Small intestine (tissue), 7 donors: ENCODE measurements at regions not wholly inside any gene's neighbourhood (a gene's known extent, or its start where the extent isn't known, plus 50 kb on each side); places are given as distances from the start of the nearest gene placed in this dataset.
"Not testable (repeated sequence)": the region's sequence is repeated elsewhere in the genome, so short reads cannot be mapped to it uniquely, and the experiment has no call there.

Experiments used
- DNase-seq, 2 donors: peaks; one replicate each; pipeline versions ENCODE4 v3.0.0 to v3.0.0-alpha.2; 2013
- FAIRE-seq: peaks from 2 replicates; lab custom pipeline; 2012; peaks lifted over from hg19 to GRCh38; lab: Jason Lieb, UNC
- H3K27ac ChIP-seq, 3 donors: one replicate each; pipeline ENCODE4 v1.5.1; 2013; ENCODE audit warnings: low read length in 2 of 3, mild to moderate bottlenecking in 2 of 3, control low read depth in 1 of 3, inconsistent platforms in 1 of 3, low read depth in 1 of 3, moderate library complexity in 1 of 3
- H3K27me3 ChIP-seq, 3 donors: one replicate each; pipeline ENCODE4 v1.6.1; 2013; ENCODE audit warnings: low read length in 3 of 3, inconsistent platforms in 1 of 3; ENCODE audit not compliant: control insufficient read depth in 3 of 3, insufficient read depth in 3 of 3
- H3K36me3 ChIP-seq, 3 donors: one replicate each; pipeline ENCODE4 v1.6.1; 2013; ENCODE audit warnings: low read length in 3 of 3, inconsistent platforms in 1 of 3, low read depth in 1 of 3, mild to moderate bottlenecking in 1 of 3, moderate library complexity in 1 of 3; ENCODE audit not compliant: control insufficient read depth in 3 of 3, insufficient read depth in 2 of 3
- H3K4me1 ChIP-seq, 3 donors: one replicate each; pipeline ENCODE4 v1.6.1; 2013; ENCODE audit warnings: low read length in 2 of 3, inconsistent platforms in 1 of 3, low read depth in 1 of 3, mild to moderate bottlenecking in 1 of 3, moderate library complexity in 1 of 3; ENCODE audit not compliant: control insufficient read depth in 3 of 3, insufficient read depth in 2 of 3
- H3K4me3 ChIP-seq, 3 donors: one replicate each; pipeline ENCODE4 v1.5.1; 2013; ENCODE audit warnings: low read length in 3 of 3, control low read depth in 1 of 3, inconsistent platforms in 1 of 3, low read depth in 1 of 3, mild to moderate bottlenecking in 1 of 3, moderate library complexity in 1 of 3
- H3K9me3 ChIP-seq, 2 donors: one replicate each; pipeline ENCODE4 v1.6.1; 2013; ENCODE audit warnings: low read depth in 1 of 2, low read length in 1 of 2; ENCODE audit not compliant: control insufficient read depth in 2 of 2, insufficient read depth in 1 of 2
- WGBS, 3 donors: extraction: QIAGEN DNeasy Blood & Tissue Kit; methylation state at CpG; one replicate each; pipeline ENCODE4 v1.1.7; 2013; 5-methylcytosine and 5-hydroxymethylcytosine counted together
- donor health status: healthy with polysubstance abuse.
- donor health status: control.
- donor health status: control.
- donor health status: Bipolar disorder and iron deficiency.
- donor health status: healthy.

GRCh38 chr10:30171601-30172000 is 112.2 kb upstream of the JCAD start:
- DNase-seq (no peak), FAIRE-seq (no peak)
- Histone ChIP-seq H3K9me3 (no peaks in the 10 kb centered on the region), H3K4me3 (no peak overlapping the region), H3K27ac (no peak overlapping the region), H3K4me1 (no peaks in the 10 kb centered on the region), H3K36me3 (no peaks in the 10 kb centered on the region), H3K27me3 (no peaks in the 10 kb centered on the region)
- WGBS, 3 donors, result 56 to 72% (median 63%) methylated on average over 4 of the region's 4 CpGs

DNA sequence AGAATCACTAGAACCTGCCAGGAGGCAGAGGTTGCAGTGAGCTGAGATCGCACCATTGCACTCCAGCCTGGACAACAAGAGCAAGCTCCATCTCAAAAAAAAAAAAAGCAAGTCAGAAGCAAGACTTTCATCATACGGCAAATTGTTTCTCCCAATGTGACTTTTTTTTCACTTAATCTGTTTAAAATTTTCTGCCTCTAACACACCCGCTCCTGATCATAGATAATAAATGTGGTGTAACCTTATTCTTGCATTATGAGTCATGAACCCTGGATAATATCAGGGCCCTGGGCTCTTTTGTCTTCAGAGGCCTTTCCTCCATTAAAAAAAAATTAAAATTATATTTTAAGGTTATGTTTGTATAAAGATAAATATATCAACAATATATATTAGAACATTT is 111.4 kb upstream of the JCAD start:
- WGBS, 3 donors, result 59 to 72% (median 60%) methylated on average over 3 of the region's 3 CpGs
- FAIRE-seq (no peak), DNase-seq (no peak)
- no peak overlapping the region for H3K4me3 ChIP-seq
- H3K4me1 ChIP-seq, result no peaks in the 10 kb centered on the region
- H3K36me3 ChIP-seq, result no peaks in the 10 kb centered on the region
- H3K27me3 ChIP-seq, result no peaks in the 10 kb centered on the region
- no peak overlapping the region for H3K27ac ChIP-seq
- no peaks in the 10 kb centered on the region for H3K9me3 ChIP-seq

GRCh38 chr10:30170146-30170545 is 110.8 kb upstream of the JCAD start:
- Histone ChIP-seq H3K4me3 (no peak overlapping the region), H3K4me1 (no peaks in the 10 kb centered on the region), H3K36me3 (no peaks in the 10 kb centered on the region), H3K27me3 (no peaks in the 10 kb centered on the region), H3K27ac (no peak overlapping the region), H3K9me3 (no peaks in the 10 kb centered on the region)
- no peak for FAIRE-seq
- 89 to 96% (median 89%) methylated on average over 3 of the region's 3 CpGs for WGBS, 3 donors
- no peak for DNase-seq

GRCh38 chr10:30169342-30169741 is 110.0 kb upstream of the JCAD start:
- H3K27me3 ChIP-seq, result no peaks in the 10 kb centered on the region
- no peaks in the 10 kb centered on the region for H3K9me3 ChIP-seq
- DNase-seq (no peak), FAIRE-seq (no peak)
- H3K36me3 ChIP-seq, result no peaks in the 10 kb centered on the region
- H3K4me1 ChIP-seq, result no peaks in the 10 kb centered on the region
- no peak overlapping the region for H3K4me3 ChIP-seq
- no peak overlapping the region for H3K27ac ChIP-seq
- WGBS, 3 donors, result 88 to 95% (median 94%) methylated on average over 3 of the region's 3 CpGs

DNA sequence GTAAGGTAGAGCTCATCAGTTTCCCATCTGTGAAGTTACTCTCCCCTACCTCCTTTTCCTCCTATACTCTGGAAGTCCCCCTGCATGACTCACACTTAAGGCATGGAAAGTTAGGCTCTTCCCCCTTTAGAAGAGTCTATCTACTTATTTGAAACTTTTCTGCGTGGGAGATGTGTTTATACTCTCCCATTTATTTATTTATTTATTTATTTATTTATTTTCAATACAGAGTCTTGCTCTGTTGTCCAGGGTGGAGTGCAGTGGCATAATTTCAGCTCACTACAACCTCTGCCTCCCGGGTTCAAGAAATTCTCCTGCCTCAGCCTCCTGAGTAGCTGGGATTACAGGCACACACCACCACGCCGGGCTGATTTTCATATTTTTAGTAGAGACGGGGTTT is 107.5 kb upstream of the JCAD start:
- no peak for FAIRE-seq
- Histone ChIP-seq H3K9me3 (no peaks in the 10 kb centered on the region), H3K4me1 (no peaks in the 10 kb centered on the region), H3K27ac (no peak overlapping the region), H3K27me3 (no peaks in the 10 kb centered on the region), H3K36me3 (no peaks in the 10 kb centered on the region), H3K4me3 (no peak overlapping the region)
- WGBS, 3 donors, result 92 to 94% (median 94%) methylated on average over 5 of the region's 5 CpGs
- no peak for DNase-seq

DNA sequence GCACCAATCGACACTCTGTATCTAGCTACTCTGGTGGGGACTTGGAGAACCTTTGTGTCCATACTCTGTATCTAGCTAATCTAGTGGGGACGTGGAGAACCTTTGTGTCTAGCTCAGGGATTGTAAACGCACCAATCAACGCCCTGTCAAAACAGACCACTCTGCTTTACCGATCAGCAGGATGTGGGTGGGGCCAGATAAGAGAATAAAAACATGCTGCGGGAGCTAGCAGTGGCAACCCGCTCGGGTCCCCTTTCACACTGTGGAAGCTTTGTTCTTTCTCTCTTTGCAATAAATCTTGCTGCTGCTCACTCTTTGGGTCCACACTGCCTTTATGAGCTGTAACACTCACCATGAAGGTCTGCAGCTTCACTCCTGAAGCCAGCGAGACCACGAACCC is 104.0 kb upstream of the JCAD start:
- WGBS, 3 donors, result 50 to 59% (median 55%) methylated on average over 7 to 8 of the region's 10 CpGs
- FAIRE-seq, result not testable (repeated sequence)

DNA sequence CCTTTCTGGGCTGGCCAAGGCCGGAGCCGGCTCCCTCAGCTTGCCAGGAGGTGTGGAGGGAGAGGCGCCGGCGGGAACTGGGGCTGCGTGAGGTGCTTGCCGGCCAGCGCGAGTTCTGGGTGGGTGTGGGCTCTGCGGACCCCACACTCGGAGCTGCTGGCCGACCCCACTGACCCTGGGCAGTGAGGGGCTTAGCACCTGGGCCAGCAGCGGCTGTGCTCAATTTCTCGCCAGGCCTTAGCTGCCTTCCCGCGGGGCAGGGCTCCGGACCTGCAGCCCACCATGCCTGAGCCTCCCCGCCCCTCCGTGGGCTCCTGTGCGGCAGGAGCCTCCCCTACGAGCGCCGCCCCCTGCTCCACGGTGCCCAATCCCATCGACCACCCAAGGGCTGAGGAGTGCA is 103.4 kb upstream of the JCAD start:
- not testable (repeated sequence) for H3K27ac ChIP-seq, H3K27me3 ChIP-seq, FAIRE-seq, H3K36me3 ChIP-seq, H3K4me1 ChIP-seq, H3K4me3 ChIP-seq, H3K9me3 ChIP-seq, DNase-seq
- WGBS, 3 donors, result 96 to 99% (median 99%) methylated on average over 20 to 25 of the region's 25 CpGs

More for the DNA sequence above, 104.0 kb upstream of the JCAD start:
- not testable (repeated sequence) for H3K4me1 ChIP-seq, H3K9me3 ChIP-seq, H3K27ac ChIP-seq, H3K27me3 ChIP-seq, DNase-seq, H3K36me3 ChIP-seq, H3K4me3 ChIP-seq

DNA sequence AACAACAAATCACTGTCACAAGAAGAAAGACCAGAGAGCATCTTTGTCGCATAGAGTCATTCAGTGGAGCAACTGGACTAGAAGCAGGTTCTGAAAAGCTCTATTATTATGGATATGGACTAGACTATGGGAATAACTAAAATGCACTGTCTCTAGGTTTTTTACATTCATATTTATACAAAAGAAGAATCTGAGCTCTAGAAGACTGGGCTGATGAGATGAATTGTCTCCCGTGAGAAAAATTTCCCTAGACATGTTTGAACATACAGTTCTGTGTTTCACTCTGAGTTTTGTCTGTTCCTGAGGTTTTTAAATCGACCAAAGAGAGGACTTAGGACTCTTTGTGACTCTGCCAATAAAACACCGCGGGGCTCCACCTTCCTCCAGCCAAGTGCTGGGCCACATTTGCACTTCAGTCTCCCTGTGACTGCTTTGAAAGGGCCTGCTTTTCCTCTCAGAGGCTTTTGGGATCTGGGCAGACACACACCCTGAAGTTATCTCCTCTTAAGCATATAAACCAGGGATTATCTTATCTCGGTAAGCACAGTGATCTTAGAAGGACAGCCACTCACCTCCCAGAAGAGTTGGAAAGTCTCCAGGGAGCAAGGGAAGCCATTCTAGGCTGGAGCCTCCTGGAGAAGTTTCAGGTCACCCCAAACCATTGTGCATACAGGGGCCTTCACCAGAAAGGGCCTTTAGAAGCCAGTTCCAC is 101.0 kb upstream of the JCAD start:
- H3K27me3 ChIP-seq, result no peaks in the 10 kb centered on the region
- WGBS, 3 donors, result 14 to 41% (median 24%) methylated on average over 6 of the region's 6 CpGs
- DNase-seq (peak; percentile 54 to 77), FAIRE-seq (no peak)
- H3K4me3 ChIP-seq, result no peak overlapping the region
- no peaks in the 10 kb centered on the region for H3K36me3 ChIP-seq
- H3K9me3 ChIP-seq, result no peaks in the 10 kb centered on the region
- H3K27ac ChIP-seq, result no peak overlapping the region
- H3K4me1 ChIP-seq, result no peaks in the 10 kb centered on the region

- 55 to 75% (median 57%) methylated on average over 2 of the region's 2 CpGs for WGBS, 3 donors
- not testable (repeated sequence) for H3K36me3 ChIP-seq, H3K4me3 ChIP-seq, H3K27me3 ChIP-seq, H3K4me1 ChIP-seq, FAIRE-seq, H3K27ac ChIP-seq, H3K9me3 ChIP-seq
- DNase-seq, result peak in 1 of 2 donors; percentile 26
These were observed 100.2 kb upstream of the JCAD start for GRCh38 chr10:30159614-30160013.
